CD4-positive, alpha-beta T cell (primary cell): ENCODE measurements at regions not wholly inside any gene's neighbourhood (a gene's known extent, or its start where the extent isn't known, plus 50 kb on each side); places are given as distances from the start of the nearest gene placed in this dataset.

Experiments used
- ATAC-seq: fragments of 200-7000 bp; cut with Tn5 transposase; one replicate; pipeline ENCODE4 v1.10.0; 2022; ENCODE audit warnings: mild to moderate bottlenecking; ENCODE audit not compliant: poor library complexity
- CTCF ChIA-PET: fragments of 350-600 bp; sonication (Branson Sonifier 250); formaldehyde crosslinking; loops from one replicate; lab custom pipeline; 2021; ENCODE audit warnings: antibody characterized with exemption, inconsistent platforms; lab: Charles Lee
- POLR2A ChIA-PET: fragments of 350-600 bp; sonication (Branson Sonifier 250); formaldehyde crosslinking; loops from one replicate; lab custom pipeline; 2021; ENCODE audit warnings: antibody characterized with exemption, inconsistent platforms; lab: Charles Lee
- DNase-seq, 14 experiments: peaks; one replicate each; pipeline ENCODE4 v3.0.0-alpha.2; 2013 to 2020; ENCODE audit warnings: mixed read lengths in 2 of 14
- H3K27ac ChIP-seq, 2 donors: one replicate each; pipeline versions ENCODE4 v1.5.1 to v1.7.0; 2013; ENCODE audit warnings: low read length in 2 of 2, low read depth in 1 of 2, mild to moderate bottlenecking in 1 of 2
- H3K27me3 ChIP-seq, 2 experiments: 1 replicate in 1 of 2; 2 replicates in 1 of 2; pipeline versions ENCODE4 v1.6.1 to v1.7.0; 2013; ENCODE audit warnings: low read length in 2 of 2, control low read depth in 1 of 2, mild to moderate bottlenecking in 1 of 2, moderate library complexity in 1 of 2; ENCODE audit not compliant: insufficient read depth in 2 of 2, control insufficient read depth in 1 of 2
- H3K36me3 ChIP-seq: one replicate; pipeline ENCODE4 v1.6.1; 2013; ENCODE audit warnings: low read length, control low read depth; ENCODE audit not compliant: insufficient read depth
- H3K4me1 ChIP-seq: one replicate; pipeline ENCODE4 v1.6.1; 2013; ENCODE audit warnings: low read length, control low read depth; ENCODE audit not compliant: insufficient read depth
- H3K4me3 ChIP-seq: one replicate; pipeline ENCODE4 v1.5.1; 2013; ENCODE audit warnings: mild to moderate bottlenecking, low read length, moderate library complexity
- H3K9me3 ChIP-seq, 2 experiments: 1 replicate in 1 of 2; 2 replicates in 1 of 2; pipeline versions ENCODE4 v1.6.1 to v1.7.0; 2013; ENCODE audit warnings: low read length in 2 of 2, mild to moderate bottlenecking in 2 of 2, control low read depth in 1 of 2, moderate library complexity in 1 of 2; ENCODE audit not compliant: control insufficient read depth in 1 of 2, insufficient read depth in 1 of 2
- H3K27ac Mint-ChIP-seq: one replicate; pipeline ENCODE4 v1.8.0; 2020; ENCODE audit warnings: mixed read lengths
- H3K27me3 Mint-ChIP-seq: one replicate; pipeline ENCODE4 v1.8.0; 2021; ENCODE audit warnings: mixed read lengths
- H3K36me3 Mint-ChIP-seq: one replicate; pipeline ENCODE4 v1.8.0; 2021; ENCODE audit warnings: low read depth, mixed read lengths
- H3K4me1 Mint-ChIP-seq: one replicate; pipeline ENCODE4 v1.8.0; 2021; ENCODE audit warnings: low read depth, mixed read lengths
- H3K4me3 Mint-ChIP-seq: one replicate; pipeline ENCODE4 v1.8.0; 2020; ENCODE audit warnings: mild to moderate bottlenecking, mixed read lengths
- H3K9me3 Mint-ChIP-seq: one replicate; pipeline ENCODE4 v1.8.0; 2020; ENCODE audit warnings: mixed read lengths
- intact Hi-C, 2 experiments: fragments of 100-400 bp; cut with DNase I in 1 of 2; cut with micrococcal nuclease in 1 of 2; formaldehyde crosslinking; loops; one replicate each; pipeline versions ENCODE4 v1.15.1 to v1.9.0; 2023 to 2025; cut with DNase I, micrococcal nuclease
- TF ChIP-seq, protein P1 (sequence below): fragments of 200-600 bp; IDR thresholded peaks from one replicate; pipeline ENCODE4 v1.8.0; 2022; ENCODE audit warnings: antibody characterized with exemption, mild to moderate bottlenecking

DNA sequence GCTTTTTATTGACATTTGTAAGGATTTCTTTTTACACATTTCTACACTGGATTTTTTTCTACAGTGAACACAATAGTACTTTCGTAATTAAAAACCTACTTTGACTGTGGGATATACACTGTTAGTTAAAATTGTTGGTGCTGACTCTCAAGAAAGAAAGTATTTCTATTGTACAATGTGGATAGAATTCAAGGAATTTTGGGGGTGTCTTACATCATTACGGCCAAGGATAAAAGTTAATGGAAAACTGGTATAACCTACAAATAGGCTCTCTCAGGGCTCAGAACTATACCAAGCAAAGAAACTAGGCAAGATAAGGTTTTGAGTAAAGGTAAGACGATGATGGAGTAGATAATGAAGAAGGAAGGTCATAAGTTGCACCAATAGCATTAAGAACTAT is 198.4 kb upstream of the PARD3B start:
- peaks cover 18% of the 10 kb centered on the region for H3K27me3 Mint-ChIP-seq
- no peaks in the 10 kb centered on the region for H3K9me3 ChIP-seq
- no peak overlapping the region for H3K27ac ChIP-seq
- no peak overlapping the region for H3K4me3 ChIP-seq
- ATAC-seq: no peak
- no peak overlapping the region for H3K4me3 Mint-ChIP-seq
- intact Hi-C loops: no loop called here
- ChIA-PET CTCF (no interaction called here), POLR2A (no interaction called here)
- no peaks in the 10 kb centered on the region for H3K27me3 ChIP-seq
- no peak overlapping the region for H3K27ac Mint-ChIP-seq
- no peaks in the 10 kb centered on the region for H3K4me1 Mint-ChIP-seq
- H3K9me3 Mint-ChIP-seq: no peaks in the 10 kb centered on the region
- DNase-seq: no peak
- TF ChIP-seq, protein P1, sequence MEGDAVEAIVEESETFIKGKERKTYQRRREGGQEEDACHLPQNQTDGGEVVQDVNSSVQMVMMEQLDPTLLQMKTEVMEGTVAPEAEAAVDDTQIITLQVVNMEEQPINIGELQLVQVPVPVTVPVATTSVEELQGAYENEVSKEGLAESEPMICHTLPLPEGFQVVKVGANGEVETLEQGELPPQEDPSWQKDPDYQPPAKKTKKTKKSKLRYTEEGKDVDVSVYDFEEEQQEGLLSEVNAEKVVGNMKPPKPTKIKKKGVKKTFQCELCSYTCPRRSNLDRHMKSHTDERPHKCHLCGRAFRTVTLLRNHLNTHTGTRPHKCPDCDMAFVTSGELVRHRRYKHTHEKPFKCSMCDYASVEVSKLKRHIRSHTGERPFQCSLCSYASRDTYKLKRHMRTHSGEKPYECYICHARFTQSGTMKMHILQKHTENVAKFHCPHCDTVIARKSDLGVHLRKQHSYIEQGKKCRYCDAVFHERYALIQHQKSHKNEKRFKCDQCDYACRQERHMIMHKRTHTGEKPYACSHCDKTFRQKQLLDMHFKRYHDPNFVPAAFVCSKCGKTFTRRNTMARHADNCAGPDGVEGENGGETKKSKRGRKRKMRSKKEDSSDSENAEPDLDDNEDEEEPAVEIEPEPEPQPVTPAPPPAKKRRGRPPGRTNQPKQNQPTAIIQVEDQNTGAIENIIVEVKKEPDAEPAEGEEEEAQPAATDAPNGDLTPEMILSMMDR: no peak
- no peaks in the 10 kb centered on the region for H3K36me3 ChIP-seq
- no peaks in the 10 kb centered on the region for H3K36me3 Mint-ChIP-seq
- no peaks in the 10 kb centered on the region for H3K4me1 ChIP-seq

DNA sequence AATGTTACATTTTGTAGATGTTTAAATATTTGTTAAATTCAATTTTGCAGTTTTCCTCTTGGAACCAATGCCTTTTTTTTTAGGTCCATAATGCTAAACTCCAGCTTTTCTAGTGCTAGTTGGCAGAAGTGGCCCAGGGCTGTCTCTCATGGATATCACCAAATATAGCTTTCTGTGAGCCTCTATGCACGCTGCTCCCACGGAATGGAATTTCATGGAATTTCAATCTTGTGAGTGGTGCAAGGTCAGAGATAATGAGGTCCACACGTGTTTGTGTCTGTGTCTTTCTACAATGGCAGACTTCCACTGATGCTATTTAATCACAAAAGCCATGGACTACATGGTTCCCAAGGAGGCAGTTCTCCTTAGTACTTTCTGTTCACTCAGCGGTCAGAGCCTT is 191.5 kb upstream of the PARD3B start:
- Histone ChIP-seq H3K4me3 (no peak overlapping the region), H3K27ac (no peak overlapping the region), H3K27me3 (no peaks in the 10 kb centered on the region), H3K36me3 (no peaks in the 10 kb centered on the region), H3K9me3 (no peaks in the 10 kb centered on the region), H3K4me1 (no peaks in the 10 kb centered on the region)
- DNase-seq: no peak
- Mint-ChIP-seq H3K9me3 (no peaks in the 10 kb centered on the region), H3K27me3 (peaks cover 32% of the 10 kb centered on the region), H3K4me3 (no peak overlapping the region), H3K36me3 (no peaks in the 10 kb centered on the region), H3K27ac (no peak overlapping the region), H3K4me1 (no peaks in the 10 kb centered on the region)
- intact Hi-C loops: no loop called here
- ChIA-PET CTCF (no interaction called here), POLR2A (no interaction called here)
- TF ChIP-seq, protein P1: no peak
- no peak for ATAC-seq

DNA sequence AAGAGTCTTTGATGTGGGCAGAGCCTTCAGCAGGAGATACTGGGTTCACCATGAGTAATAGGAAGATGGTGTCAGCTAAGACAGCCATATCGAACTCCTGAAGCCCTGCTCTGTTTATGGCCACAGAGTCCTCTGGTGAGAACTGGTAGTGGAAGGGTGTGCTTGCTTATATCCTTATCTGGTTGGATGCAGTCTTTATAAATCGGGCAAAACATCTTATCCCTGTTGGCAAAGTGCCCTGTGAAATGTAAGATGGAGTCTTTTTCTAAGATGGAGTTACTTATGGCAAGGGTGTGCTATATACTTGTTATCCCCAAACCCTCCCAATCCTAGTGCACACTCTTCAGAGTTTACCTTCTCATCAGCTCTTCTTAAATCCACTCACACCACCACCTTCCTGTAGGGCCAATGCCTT is 190.8 kb upstream of the PARD3B start:
- H3K4me3 ChIP-seq: no peak overlapping the region
- H3K4me1 ChIP-seq: no peaks in the 10 kb centered on the region
- Mint-ChIP-seq H3K27ac (no peak overlapping the region), H3K4me1 (no peaks in the 10 kb centered on the region), H3K9me3 (no peaks in the 10 kb centered on the region), H3K36me3 (no peaks in the 10 kb centered on the region), H3K4me3 (no peak overlapping the region), H3K27me3 (peaks cover 30% of the 10 kb centered on the region)
- no peaks in the 10 kb centered on the region for H3K27me3 ChIP-seq
- POLR2A ChIA-PET: no interaction called here
- intact Hi-C loops: no loop called here
- no peaks in the 10 kb centered on the region for H3K36me3 ChIP-seq
- H3K9me3 ChIP-seq: no peaks in the 10 kb centered on the region
- CTCF ChIA-PET: no interaction called here
- TF ChIP-seq, protein P1: no peak
- no peak for DNase-seq
- ATAC-seq: no peak
- H3K27ac ChIP-seq: no peak overlapping the region
